BLaER1 treated with 17β-estradiol and CSF1 and Interleukin-3, amounts not matched to agents 10 nM and 100 nM (cell line): ENCODE measurements at regions not wholly inside any gene's neighbourhood (a gene's known extent, or its start where the extent isn't known, plus 50 kb on each side); places are given as distances from the start of the nearest gene placed in this dataset.

ENCODE experiments used
- H3K27ac ChIP-seq, 11 experiments: shearing (Covaris generic); formaldehyde crosslinking; 2 replicates each; pipeline ENCODE4 v1.8.1; 2022
- H3K27me3 ChIP-seq, 11 experiments: shearing (Covaris generic); formaldehyde crosslinking; 2 replicates each; pipeline ENCODE4 v1.8.1; 2022
- H3K36me3 ChIP-seq, 11 experiments: shearing (Covaris generic); formaldehyde crosslinking; 2 replicates each; pipeline ENCODE4 v1.8.1; 2022
- H3K4me1 ChIP-seq, 10 experiments: shearing (Covaris generic); formaldehyde crosslinking; 2 replicates each; pipeline ENCODE4 v1.8.1; 2022
- H3K4me2 ChIP-seq, 11 experiments: shearing (Covaris generic); formaldehyde crosslinking; 2 replicates each; pipeline ENCODE4 v1.8.1; 2022
- H3K4me3 ChIP-seq, 10 experiments: shearing (Covaris generic); formaldehyde crosslinking; 2 replicates each; pipeline ENCODE4 v1.8.1; 2022
- H3K9ac ChIP-seq, 11 experiments: shearing (Covaris generic); formaldehyde crosslinking; 2 replicates each; pipeline ENCODE4 v1.8.1; 2022
- H3K9me3 ChIP-seq, 11 experiments: shearing (Covaris generic); formaldehyde crosslinking; replicated peaks in 1 of 11; 2 replicates each; pipeline ENCODE4 v1.8.1; 2022
- H4K20me1 ChIP-seq, 11 experiments: shearing (Covaris generic); formaldehyde crosslinking; 2 replicates each; pipeline ENCODE4 v1.8.1; 2022
- Cebpa-rat ChIP-seq, 11 experiments: shearing (Covaris generic); IDR thresholded peaks; 2 replicates each; pipeline ENCODE4 v1.8.1; 2022

- Histone ChIP-seq H3K4me3 (no peak overlapping the region), H3K36me3 (no peaks in the 10 kb centered on the region), H3K9ac (no peak overlapping the region), H4K20me1 (no peaks in the 10 kb centered on the region), H3K27ac (no peak overlapping the region), H3K9me3 (peaks cover 0 to 14% (median 0%) of the 10 kb centered on the region in 11 experiments; a peak in 4 of 22 replicates), H3K27me3 (no peaks in the 10 kb centered on the region), H3K4me1 (peaks cover 0 to 18% (median 3%) of the 10 kb centered on the region in 10 experiments; a peak in 10 of 20 replicates), H3K4me2 (no peak overlapping the region)
- TF ChIP-seq Cebpa-rat (IDR thresholded peaks at IDR 0.05) = no peak
Measured at GRCh38 chr13:75231235-75231634, 250.7 kb downstream of the TBC1D4 start.

DNA sequence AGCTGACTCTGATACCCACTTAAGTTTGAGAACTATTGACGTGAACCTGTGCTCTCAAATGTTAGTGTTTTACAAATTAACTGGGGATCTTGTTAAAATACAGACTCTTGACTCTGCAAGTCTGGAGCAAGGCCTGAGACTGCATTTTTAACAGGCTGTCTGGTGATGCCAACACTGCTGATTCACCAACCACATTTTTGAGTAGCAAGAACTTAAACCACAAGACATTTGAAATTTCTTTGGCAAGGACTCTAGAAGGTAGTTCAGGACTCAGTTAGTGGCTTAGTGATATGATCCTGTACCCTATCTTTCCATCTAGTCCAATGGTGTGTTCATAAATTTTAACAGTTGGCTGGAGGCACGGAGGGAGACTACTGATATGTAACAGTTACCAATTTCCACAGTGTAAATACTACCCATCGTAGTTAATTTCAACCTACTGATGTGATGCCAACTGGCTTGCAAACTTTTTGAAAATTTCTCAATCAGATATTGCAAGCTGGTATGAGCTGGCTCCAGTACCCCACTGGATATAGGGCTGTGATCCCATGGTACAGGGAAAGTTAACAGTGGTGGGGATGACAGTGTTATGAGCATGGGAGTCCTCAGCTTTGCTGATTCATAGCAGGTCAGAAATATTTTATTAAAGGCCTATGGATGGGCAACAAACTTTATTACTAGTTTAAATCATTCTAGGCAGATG, 255.1 kb downstream of the TBC1D4 start:
- Histone ChIP-seq H3K4me1 (peaks cover 0 to 29% (median 7%) of the 10 kb centered on the region in 10 experiments; a peak in 10 of 20 replicates), H3K9me3 (no peaks in the 10 kb centered on the region; a peak in 1 of 22 replicates), H3K4me3 (no peak overlapping the region), H3K9ac (no peak overlapping the region), H3K27me3 (no peaks in the 10 kb centered on the region), H3K27ac (peak overlapping the region in 3 of 11 experiments; percentile 32 to 58 (median 32); a peak in 5 of 22 replicates), H4K20me1 (no peaks in the 10 kb centered on the region), H3K4me2 (peak overlapping the region in 5 of 11 experiments; percentile 9 to 67 (median 30); a peak in 7 of 22 replicates), H3K36me3 (no peaks in the 10 kb centered on the region)
- TF ChIP-seq Cebpa-rat (IDR thresholded peaks at IDR 0.05) = no peak

- no peak overlapping the region for H3K4me3 ChIP-seq
- no peaks in the 10 kb centered on the region for H3K36me3 ChIP-seq
- no peak overlapping the region for H3K9ac ChIP-seq
- no peaks in the 10 kb centered on the region for H3K27me3 ChIP-seq
- peak overlapping the region in 5 of 11 experiments; percentile 9 to 67 (median 30); a peak in 7 of 22 replicates for H3K4me2 ChIP-seq
- peak overlapping the region in 3 of 11 experiments; percentile 32 to 58 (median 32); a peak in 5 of 22 replicates for H3K27ac ChIP-seq
- TF ChIP-seq Cebpa-rat (IDR thresholded peaks at IDR 0.05) = no peak
- peaks cover 0 to 29% (median 7%) of the 10 kb centered on the region in 10 experiments; a peak in 10 of 20 replicates for H3K4me1 ChIP-seq
- H3K9me3 ChIP-seq = no peaks in the 10 kb centered on the region; a peak in 1 of 22 replicates
- no peaks in the 10 kb centered on the region for H4K20me1 ChIP-seq
Measured at GRCh38 chr13:75226092-75226491, 255.9 kb downstream of the TBC1D4 start.

- Histone ChIP-seq H3K4me3 (no peak overlapping the region), H3K4me1 (peaks cover 0 to 29% (median 7%) of the 10 kb centered on the region in 10 experiments; a peak in 10 of 20 replicates), H3K9ac (no peak overlapping the region), H4K20me1 (no peaks in the 10 kb centered on the region), H3K27ac (peak overlapping the region in 1 of 11 experiments; percentile 58; a peak in 1 of 22 replicates), H3K27me3 (no peaks in the 10 kb centered on the region), H3K9me3 (no peaks in the 10 kb centered on the region; a peak in 1 of 22 replicates), H3K4me2 (peak overlapping the region in 2 of 11 experiments; percentile 30 to 67; a peak in 3 of 22 replicates), H3K36me3 (no peaks in the 10 kb centered on the region)
- no peak for TF ChIP-seq Cebpa-rat (IDR thresholded peaks at IDR 0.05)
Measured at GRCh38 chr13:75225288-75226032, 256.5 kb downstream of the TBC1D4 start.

DNA sequence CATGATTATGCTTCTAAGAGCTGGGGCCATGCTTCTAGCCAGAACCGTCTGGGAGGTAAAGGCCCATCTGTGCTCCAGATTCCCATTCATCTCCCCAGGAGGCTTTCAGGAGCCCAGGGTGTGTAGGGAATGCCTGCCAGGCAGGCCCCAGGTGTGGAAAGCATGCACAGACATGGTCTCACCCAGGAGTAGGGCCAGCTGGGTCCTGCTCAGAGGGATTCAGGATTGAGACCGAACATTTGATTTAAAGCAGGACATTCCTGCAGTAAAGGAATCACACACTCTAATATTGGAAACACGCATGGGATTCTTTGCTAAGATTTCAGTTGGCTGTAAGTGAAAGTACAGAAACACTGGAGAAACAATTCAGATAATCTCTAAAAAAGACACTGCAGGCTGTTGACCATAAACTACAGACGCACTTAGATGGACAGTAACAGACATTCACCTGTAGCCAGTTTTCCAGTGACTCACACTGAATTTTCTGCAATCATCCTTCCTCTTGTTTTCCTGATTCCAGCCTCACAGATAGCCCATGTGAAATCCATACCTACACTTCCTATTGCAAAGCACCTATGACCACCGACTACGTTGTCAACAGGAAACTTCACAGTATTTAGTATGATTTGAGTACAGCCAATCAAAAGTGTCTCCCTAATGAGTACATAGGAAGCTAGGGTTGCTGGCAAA, 257.8 kb downstream of the TBC1D4 start:
- no peaks in the 10 kb centered on the region for H3K27me3 ChIP-seq
- H3K36me3 ChIP-seq = no peaks in the 10 kb centered on the region
- peaks cover 0 to 29% (median 7%) of the 10 kb centered on the region in 10 experiments; a peak in 10 of 20 replicates for H3K4me1 ChIP-seq
- no peak overlapping the region for H3K4me3 ChIP-seq
- no peaks in the 10 kb centered on the region for H4K20me1 ChIP-seq
- H3K27ac ChIP-seq = no peak overlapping the region
- TF ChIP-seq Cebpa-rat (IDR thresholded peaks at IDR 0.05) = no peak
- H3K4me2 ChIP-seq = no peak overlapping the region
- H3K9ac ChIP-seq = no peak overlapping the region
- H3K9me3 ChIP-seq = no peaks in the 10 kb centered on the region; a peak in 1 of 22 replicates

DNA sequence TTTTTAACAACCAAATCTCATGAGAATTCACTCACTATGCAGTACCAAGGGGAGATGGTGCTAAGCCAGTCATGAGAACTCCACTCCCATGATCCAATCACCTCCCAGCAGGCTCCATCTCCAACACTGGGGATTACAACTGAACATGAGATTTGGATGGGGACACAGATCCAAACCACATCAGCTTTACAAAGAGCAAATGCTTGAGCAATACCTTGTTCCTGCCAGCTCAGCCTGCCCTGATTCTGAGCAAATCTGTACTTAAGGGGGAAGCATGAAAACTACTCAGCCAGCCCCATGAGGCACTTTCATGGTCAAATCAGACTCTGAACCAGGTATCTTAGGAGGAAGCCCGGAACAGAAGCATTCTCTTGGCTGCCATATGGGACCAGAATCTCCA, 259.9 kb downstream of the TBC1D4 start:
- TF ChIP-seq Cebpa-rat (IDR thresholded peaks at IDR 0.05) = no peak

DNA sequence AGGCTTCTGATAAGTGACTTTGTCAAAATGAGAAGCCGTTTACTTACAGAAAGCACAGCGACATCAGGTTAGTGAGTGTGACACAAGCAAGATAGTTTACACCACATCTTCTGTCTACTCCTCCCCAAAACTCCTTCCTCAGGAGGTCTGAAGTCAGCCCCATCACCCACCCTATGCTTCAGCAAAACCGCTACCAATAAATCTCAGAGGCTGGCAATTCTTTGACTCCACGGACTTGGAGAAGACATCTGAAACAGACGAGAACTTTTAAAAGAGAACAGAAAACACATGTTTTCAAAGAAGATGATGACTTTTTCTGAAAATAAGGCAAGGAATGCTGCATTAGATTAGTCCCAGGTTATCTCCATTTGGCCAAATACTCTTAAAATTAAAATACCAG, 261.1 kb downstream of the TBC1D4 start:
- no peak overlapping the region for H3K4me2 ChIP-seq

More for the DNA sequence above, 259.9 kb downstream of the TBC1D4 start:
- Histone ChIP-seq H3K4me2 (no peak overlapping the region), H4K20me1 (no peaks in the 10 kb centered on the region), H3K9ac (no peak overlapping the region), H3K27me3 (no peaks in the 10 kb centered on the region), H3K4me1 (peaks cover 0 to 20% (median 7%) of the 10 kb centered on the region in 10 experiments; a peak in 10 of 20 replicates), H3K36me3 (no peaks in the 10 kb centered on the region), H3K9me3 (no peaks in the 10 kb centered on the region; a peak in 1 of 22 replicates), H3K4me3 (no peak overlapping the region), H3K27ac (no peak overlapping the region)

DNA sequence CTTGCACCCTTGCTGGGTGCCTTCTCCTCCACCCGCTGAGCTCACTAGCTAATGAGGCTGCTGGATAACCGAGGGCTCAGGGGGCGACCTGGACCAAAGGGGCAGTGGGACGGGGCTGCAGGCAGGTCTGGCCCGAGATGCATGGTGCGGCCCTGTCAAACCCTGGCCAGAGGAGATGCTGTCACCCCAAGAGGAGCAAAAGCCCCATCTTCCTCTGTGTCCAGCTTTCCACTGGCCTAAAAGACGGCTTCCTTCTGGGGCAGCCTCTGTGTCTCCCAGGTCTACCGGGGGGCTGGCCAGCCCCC, 261.8 kb downstream of the TBC1D4 start:
- no peaks in the 10 kb centered on the region for H3K36me3 ChIP-seq
- H3K27me3 ChIP-seq = no peaks in the 10 kb centered on the region
- TF ChIP-seq Cebpa-rat (IDR thresholded peaks at IDR 0.05) = no peak
- H4K20me1 ChIP-seq = no peaks in the 10 kb centered on the region
- H3K4me3 ChIP-seq = no peak overlapping the region
- H3K4me2 ChIP-seq = peak overlapping the region in 3 of 11 experiments; percentile 50 to 76 (median 71); a peak in 5 of 22 replicates
- no peaks in the 10 kb centered on the region; a peak in 1 of 22 replicates for H3K9me3 ChIP-seq
- H3K4me1 ChIP-seq = peaks cover 0 to 6% (median 0%) of the 10 kb centered on the region in 10 experiments; a peak in 4 of 20 replicates
- no peak overlapping the region for H3K27ac ChIP-seq
- no peak overlapping the region for H3K9ac ChIP-seq

More for the DNA sequence above, 261.1 kb downstream of the TBC1D4 start:
- H3K27me3 ChIP-seq = no peaks in the 10 kb centered on the region
- no peaks in the 10 kb centered on the region for H3K36me3 ChIP-seq
- no peak overlapping the region for H3K9ac ChIP-seq
- H3K27ac ChIP-seq = no peak overlapping the region
- no peak overlapping the region for H3K4me3 ChIP-seq
- no peak for TF ChIP-seq Cebpa-rat (IDR thresholded peaks at IDR 0.05)
- no peaks in the 10 kb centered on the region; a peak in 1 of 22 replicates for H3K9me3 ChIP-seq
- H3K4me1 ChIP-seq = peaks cover 0 to 8% (median 0%) of the 10 kb centered on the region in 10 experiments; a peak in 6 of 20 replicates
- no peaks in the 10 kb centered on the region for H4K20me1 ChIP-seq
